ENCODE measurements at regions not wholly inside any gene's neighbourhood (a gene's known extent, or its start where the extent isn't known, plus 50 kb on each side); places are given as distances from the start of the nearest gene placed in this dataset.

DNA sequence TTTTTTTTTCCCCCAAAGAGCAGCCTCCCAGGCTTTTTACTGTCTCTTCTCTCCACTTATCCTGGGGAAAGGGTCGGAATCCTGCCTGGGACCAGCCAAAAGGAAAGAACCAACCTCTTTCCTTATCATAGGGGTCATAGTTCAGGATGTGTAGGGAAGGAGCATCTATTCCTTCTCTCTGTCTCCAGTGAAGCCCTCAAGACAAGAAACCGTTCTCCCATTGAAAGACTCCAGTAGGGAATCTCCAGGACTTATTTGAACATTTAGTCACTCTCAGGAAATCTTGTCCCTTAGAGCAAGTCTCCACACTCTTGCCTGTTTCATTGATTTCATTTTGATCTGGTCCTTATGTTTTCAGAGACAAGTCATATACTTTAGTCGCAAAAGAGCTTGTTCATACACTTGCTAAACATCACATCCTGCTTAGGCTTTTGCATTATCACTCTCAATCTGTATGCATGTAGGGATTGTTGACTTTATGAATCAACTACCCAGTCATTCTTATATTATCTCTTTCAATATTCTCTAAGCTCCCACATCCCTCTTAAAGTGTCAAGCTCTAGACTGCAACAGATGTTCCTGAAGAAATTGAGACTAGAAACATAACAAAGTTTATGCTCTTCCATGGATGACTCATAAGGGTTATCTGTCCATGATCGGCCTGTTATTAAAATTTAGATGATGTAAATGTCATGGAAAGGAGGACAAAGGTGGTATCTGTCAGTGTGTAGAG lies 116.2 kb upstream of the ST6GAL2 start:
- Histone ChIP-seq H3K9ac (ENCODE audit: low read depth, low read length) (no peak overlapping the region), H3K27ac (ENCODE audit: low read length) (no peak overlapping the region), H3K4me1 (ENCODE audit: insufficient read depth, low read length) (no peaks in the 10 kb centered on the region), H2AFZ (ENCODE audit: low read depth, low read length) (no peak overlapping the region), H3K4me3 (ENCODE audit: low read depth in 1 of 2, low read length in 2 of 2) (no peak overlapping the region), H3K27me3 (ENCODE audit: insufficient read depth, low read length, poor library complexity) (peaks cover 4% of the 10 kb centered on the region), H3K9me3 (ENCODE audit: insufficient read depth, low read length, severe bottlenecking) (no peaks in the 10 kb centered on the region), H3K79me2 (ENCODE audit: insufficient read depth, low read length) (no peaks in the 10 kb centered on the region), H4K20me1 (ENCODE audit: insufficient read depth, low read length) (no peaks in the 10 kb centered on the region), H3K36me3 (ENCODE audit: insufficient read depth, low read length) (no peaks in the 10 kb centered on the region), H3K4me2 (ENCODE audit: insufficient read depth, low read length) (no peak overlapping the region)
- DNase-seq (no peak), ATAC-seq (ENCODE audit: insufficient read depth, low read depth) (no peak)
- TF ChIP-seq EZH2 (IDR thresholded peaks at IDR 0.05; ENCODE audit: borderline replicate concordance, low read depth, low read length, severe bottlenecking), result no peak
- TF ChIP-seq, protein P1, sequence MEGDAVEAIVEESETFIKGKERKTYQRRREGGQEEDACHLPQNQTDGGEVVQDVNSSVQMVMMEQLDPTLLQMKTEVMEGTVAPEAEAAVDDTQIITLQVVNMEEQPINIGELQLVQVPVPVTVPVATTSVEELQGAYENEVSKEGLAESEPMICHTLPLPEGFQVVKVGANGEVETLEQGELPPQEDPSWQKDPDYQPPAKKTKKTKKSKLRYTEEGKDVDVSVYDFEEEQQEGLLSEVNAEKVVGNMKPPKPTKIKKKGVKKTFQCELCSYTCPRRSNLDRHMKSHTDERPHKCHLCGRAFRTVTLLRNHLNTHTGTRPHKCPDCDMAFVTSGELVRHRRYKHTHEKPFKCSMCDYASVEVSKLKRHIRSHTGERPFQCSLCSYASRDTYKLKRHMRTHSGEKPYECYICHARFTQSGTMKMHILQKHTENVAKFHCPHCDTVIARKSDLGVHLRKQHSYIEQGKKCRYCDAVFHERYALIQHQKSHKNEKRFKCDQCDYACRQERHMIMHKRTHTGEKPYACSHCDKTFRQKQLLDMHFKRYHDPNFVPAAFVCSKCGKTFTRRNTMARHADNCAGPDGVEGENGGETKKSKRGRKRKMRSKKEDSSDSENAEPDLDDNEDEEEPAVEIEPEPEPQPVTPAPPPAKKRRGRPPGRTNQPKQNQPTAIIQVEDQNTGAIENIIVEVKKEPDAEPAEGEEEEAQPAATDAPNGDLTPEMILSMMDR (IDR thresholded peaks at IDR 0.05; ENCODE audit: borderline replicate concordance, extremely low read depth, low read length, poor library complexity, severe bottlenecking), result no peak

DNA sequence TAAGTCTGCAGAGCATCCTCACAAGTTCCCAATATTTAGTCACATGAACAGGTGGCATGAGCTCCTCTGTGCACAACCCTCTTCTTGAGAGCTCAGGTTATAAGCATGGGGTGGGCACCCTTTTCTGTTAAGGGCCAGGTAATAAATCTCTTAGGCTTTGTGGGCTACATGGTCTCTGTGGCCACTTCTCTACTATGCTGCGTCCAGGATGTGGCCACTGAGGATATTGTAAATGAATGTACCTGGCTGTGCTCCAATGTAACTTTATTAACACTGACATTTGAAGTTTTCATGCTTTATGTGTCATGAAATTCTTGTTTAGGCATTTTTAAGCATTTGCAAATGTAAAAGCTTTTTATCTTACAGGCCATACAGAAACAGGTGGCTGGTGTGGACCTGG lies 116.8 kb upstream of the ST6GAL2 start:
- no peak for ATAC-seq (ENCODE audit: insufficient read depth, low read depth)

DNA sequence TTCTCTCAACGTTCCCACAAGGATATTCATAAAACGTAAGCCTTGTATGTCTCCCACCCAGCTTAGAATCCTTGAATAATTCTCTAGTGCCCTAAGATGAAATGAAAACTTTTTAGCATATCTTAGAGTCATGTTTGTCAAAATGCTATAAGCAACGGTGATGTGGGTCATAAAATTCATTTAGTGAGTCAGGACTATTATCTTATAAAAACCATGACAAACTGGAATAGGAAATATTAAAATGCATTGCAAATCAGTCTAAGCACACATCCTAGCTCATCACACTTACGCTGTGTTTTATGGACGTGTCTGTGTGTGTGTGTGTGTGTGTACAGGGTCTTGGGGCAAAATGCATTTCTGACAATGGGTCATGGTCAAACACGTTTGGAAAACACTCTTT lies 119.9 kb upstream of the ST6GAL2 start:
- Histone ChIP-seq H4K20me1 (ENCODE audit: insufficient read depth, low read length) (no peaks in the 10 kb centered on the region), H3K4me3 (ENCODE audit: low read depth in 1 of 2, low read length in 2 of 2) (no peak overlapping the region), H3K79me2 (ENCODE audit: insufficient read depth, low read length) (no peaks in the 10 kb centered on the region), H3K9ac (ENCODE audit: low read depth, low read length) (no peak overlapping the region), H3K27ac (ENCODE audit: low read length) (no peak overlapping the region), H3K4me1 (ENCODE audit: insufficient read depth, low read length) (no peaks in the 10 kb centered on the region), H3K36me3 (ENCODE audit: insufficient read depth, low read length) (no peaks in the 10 kb centered on the region), H3K4me2 (ENCODE audit: insufficient read depth, low read length) (no peak overlapping the region), H3K27me3 (ENCODE audit: insufficient read depth, low read length, poor library complexity) (peaks cover 4% of the 10 kb centered on the region), H3K9me3 (ENCODE audit: insufficient read depth, low read length, severe bottlenecking) (no peaks in the 10 kb centered on the region), H2AFZ (ENCODE audit: low read depth, low read length) (no peak overlapping the region)
- DNase-seq (no peak), ATAC-seq (ENCODE audit: insufficient read depth, low read depth) (no peak)
- TF ChIP-seq, protein P1 (IDR thresholded peaks at IDR 0.05; ENCODE audit: borderline replicate concordance, extremely low read depth, low read length, poor library complexity, severe bottlenecking), result no peak
- no peak for TF ChIP-seq EZH2 (IDR thresholded peaks at IDR 0.05; ENCODE audit: borderline replicate concordance, low read depth, low read length, severe bottlenecking)

More for the DNA sequence above, 116.8 kb upstream of the ST6GAL2 start:
- Histone ChIP-seq H3K27me3 (ENCODE audit: insufficient read depth, low read length, poor library complexity) (peaks cover 4% of the 10 kb centered on the region), H4K20me1 (ENCODE audit: insufficient read depth, low read length) (no peaks in the 10 kb centered on the region), H3K27ac (ENCODE audit: low read length) (no peak overlapping the region), H2AFZ (ENCODE audit: low read depth, low read length) (no peak overlapping the region), H3K79me2 (ENCODE audit: insufficient read depth, low read length) (no peaks in the 10 kb centered on the region), H3K4me2 (ENCODE audit: insufficient read depth, low read length) (no peak overlapping the region), H3K4me3 (ENCODE audit: low read depth in 1 of 2, low read length in 2 of 2) (no peak overlapping the region), H3K9ac (ENCODE audit: low read depth, low read length) (no peak overlapping the region), H3K9me3 (ENCODE audit: insufficient read depth, low read length, severe bottlenecking) (no peaks in the 10 kb centered on the region), H3K36me3 (ENCODE audit: insufficient read depth, low read length) (no peaks in the 10 kb centered on the region), H3K4me1 (ENCODE audit: insufficient read depth, low read length) (no peaks in the 10 kb centered on the region)
- no peak for DNase-seq
- TF ChIP-seq EZH2 (IDR thresholded peaks at IDR 0.05; ENCODE audit: borderline replicate concordance, low read depth, low read length, severe bottlenecking), result no peak
- TF ChIP-seq, protein P1 (IDR thresholded peaks at IDR 0.05; ENCODE audit: borderline replicate concordance, extremely low read depth, low read length, poor library complexity, severe bottlenecking), result no peak
